OCI-LY1 (cell line): ENCODE measurements at regions not wholly inside any gene's neighbourhood (a gene's known extent, or its start where the extent isn't known, plus 50 kb on each side); places are given as distances from the start of the nearest gene placed in this dataset.

Experiments
- CTCF ChIP-seq: fragments of 200-600 bp; sonication (generic), shearing (Covaris generic); IDR thresholded peaks from 2 replicates; pipeline ENCODE4 v1.5.1; 2017; ENCODE audit warnings: mild to moderate bottlenecking, antibody characterized with exemption, low read length, moderate library complexity, mixed read lengths
- EZH2 ChIP-seq: fragments of 200-600 bp; sonication (generic), shearing (Covaris generic); IDR thresholded peaks from 2 replicates; pipeline ENCODE4 v1.8.0; 2017; ENCODE audit warnings: borderline replicate concordance, mixed run types, mild to moderate bottlenecking, antibody characterized with exemption, low read length, moderate library complexity, mixed read lengths

- TF ChIP-seq EZH2 = no peak
- TF ChIP-seq CTCF = no peak
These were observed 189.1 kb upstream of the UBL3 start for GRCh38 chr13:30039511-30039911.
